ENCODE measurements at regions not wholly inside any gene's neighbourhood (a gene's known extent, or its start where the extent isn't known, plus 50 kb on each side); places are given as distances from the start of the nearest gene placed in this dataset.

- 0 out of 2 replicates have a peak, but pooled peaks have one; percentile 4 for TF ChIP-seq CTCF (IDR thresholded peaks at IDR 0.05; ENCODE audit: insufficient read depth, low read depth, low read length)
- CTCF ChIA-PET = no interaction called here
- H3K4me3 ChIP-seq (ENCODE audit: low read depth, low read length) = no peak overlapping the region
- H3K27me3 ChIP-seq (ENCODE audit: control insufficient read depth, insufficient read depth, low read length) = no peaks in the 10 kb centered on the region
- no peak for DNase-seq (ENCODE audit: low read depth)
- POLR2A ChIA-PET = no interaction called here
- no peaks in the 10 kb centered on the region for H3K36me3 ChIP-seq (ENCODE audit: control insufficient read depth, insufficient read depth, low read length)
Observed at GRCh38 chr11:109040303-109040702, 375.4 kb downstream of the DDX10 start.

- Histone ChIP-seq H3K27me3 (ENCODE audit: control insufficient read depth, insufficient read depth, low read length) (no peaks in the 10 kb centered on the region), H3K4me3 (ENCODE audit: low read depth, low read length) (no peak overlapping the region), H3K36me3 (ENCODE audit: control insufficient read depth, insufficient read depth, low read length) (no peaks in the 10 kb centered on the region)
- TF ChIP-seq CTCF (IDR thresholded peaks at IDR 0.05; ENCODE audit: insufficient read depth, low read depth, low read length) = no peak
- ChIA-PET CTCF (interaction anchor here (0.6 to 0.7 kb wide), 2 partner anchors 90 to 116 kb away, joined by 3 read pairs; no protein-coding TSS in a partner anchor), POLR2A (no interaction called here)
- no peak for DNase-seq (ENCODE audit: low read depth)
Observed at GRCh38 chr11:109041876-109042275, 377.0 kb downstream of the DDX10 start.

GRCh38 chr11:109043315-109043714 is 378.4 kb downstream of the DDX10 start:
- H3K36me3 ChIP-seq (ENCODE audit: control insufficient read depth, insufficient read depth, low read length) = no peaks in the 10 kb centered on the region
- no peaks in the 10 kb centered on the region for H3K27me3 ChIP-seq (ENCODE audit: control insufficient read depth, insufficient read depth, low read length)
- DNase-seq (ENCODE audit: low read depth) = no peak
- H3K4me3 ChIP-seq (ENCODE audit: low read depth, low read length) = no peak overlapping the region
- ChIA-PET CTCF (no interaction called here), POLR2A (no interaction called here)
- TF ChIP-seq CTCF (IDR thresholded peaks at IDR 0.05; ENCODE audit: insufficient read depth, low read depth, low read length) = no peak

- TF ChIP-seq CTCF (IDR thresholded peaks at IDR 0.05; ENCODE audit: insufficient read depth, low read depth, low read length) = no peak
- DNase-seq (ENCODE audit: low read depth) = no peak
- H3K36me3 ChIP-seq (ENCODE audit: control insufficient read depth, insufficient read depth, low read length) = no peaks in the 10 kb centered on the region
- ChIA-PET CTCF (no interaction called here), POLR2A (no interaction called here)
- no peaks in the 10 kb centered on the region for H3K27me3 ChIP-seq (ENCODE audit: control insufficient read depth, insufficient read depth, low read length)
- H3K4me3 ChIP-seq (ENCODE audit: low read depth, low read length) = no peak overlapping the region
Observed at GRCh38 chr11:109046284-109046992, 375.6 kb upstream of the C11orf87 start.

- no peaks in the 10 kb centered on the region for H3K36me3 ChIP-seq (ENCODE audit: control insufficient read depth, insufficient read depth, low read length)
- no peaks in the 10 kb centered on the region for H3K27me3 ChIP-seq (ENCODE audit: control insufficient read depth, insufficient read depth, low read length)
- TF ChIP-seq CTCF (IDR thresholded peaks at IDR 0.05; ENCODE audit: insufficient read depth, low read depth, low read length) = no peak
- H3K4me3 ChIP-seq (ENCODE audit: low read depth, low read length) = no peak overlapping the region
- CTCF ChIA-PET = interaction anchor here (1.1 kb wide), 1 partner anchor 21 kb away, joined by 4 read pairs; no protein-coding TSS in a partner anchor
- DNase-seq (ENCODE audit: low read depth) = no peak
- POLR2A ChIA-PET = no interaction called here
Observed at GRCh38 chr11:109048098-109048497, 373.9 kb upstream of the C11orf87 start.

All from BJ (cell line).